ENCODE measurements at regions not wholly inside any gene's neighbourhood (a gene's known extent, or its start where the extent isn't known, plus 50 kb on each side); places are given as distances from the start of the nearest gene placed in this dataset.
"Not testable (repeated sequence)": the region's sequence is repeated elsewhere in the genome, so short reads cannot be mapped to it uniquely, and the experiment has no call there.

- DNase-seq, result no peak
Observed at GRCh38 chr5:118146824-118147223, 841.5 kb downstream of the DTWD2 start.

- DNase-seq, result no peak
Observed at GRCh38 chr5:118144540-118144939, 843.8 kb downstream of the DTWD2 start.

GRCh38 chr5:118139361-118139760, 849.0 kb downstream of the DTWD2 start:
- DNase-seq, result no peak

DNA sequence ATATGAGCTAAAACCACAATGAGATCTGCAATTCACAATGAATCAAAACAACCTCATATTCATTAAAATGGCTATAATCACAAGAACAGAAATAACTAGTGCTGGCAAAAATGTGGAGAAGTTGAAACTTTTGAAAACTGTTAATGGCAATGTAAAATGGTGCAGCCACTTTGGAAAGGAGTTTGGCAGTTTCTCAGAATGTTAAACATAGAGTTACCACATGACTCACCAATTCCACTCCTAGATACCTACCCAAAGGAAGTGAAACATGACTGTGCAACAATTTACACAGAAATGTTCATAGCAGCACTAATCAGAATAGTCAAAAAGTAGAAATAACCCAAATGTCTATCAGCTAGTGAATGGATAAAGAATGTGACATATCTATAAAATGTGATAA, 862.2 kb downstream of the DTWD2 start:
- no peak for DNase-seq

DNA sequence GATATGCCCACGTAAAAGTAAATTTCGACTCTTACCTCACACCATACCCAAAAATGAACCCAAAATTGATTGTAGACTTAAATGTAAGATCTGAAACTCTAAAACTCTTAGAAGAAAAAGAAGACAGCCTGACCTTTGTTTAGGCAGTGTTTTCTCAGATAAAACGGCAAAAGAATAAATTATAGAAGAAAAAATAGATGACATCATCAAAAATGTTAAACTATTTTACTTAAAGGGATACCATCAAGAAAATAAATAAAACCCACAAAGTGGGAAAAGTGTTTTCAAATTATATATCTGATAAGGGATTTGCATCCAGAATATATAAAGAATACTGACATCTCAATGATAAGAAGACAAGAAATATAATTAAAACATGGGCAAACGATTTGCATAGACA, 862.7 kb downstream of the DTWD2 start:
- no peak for DNase-seq

DNA sequence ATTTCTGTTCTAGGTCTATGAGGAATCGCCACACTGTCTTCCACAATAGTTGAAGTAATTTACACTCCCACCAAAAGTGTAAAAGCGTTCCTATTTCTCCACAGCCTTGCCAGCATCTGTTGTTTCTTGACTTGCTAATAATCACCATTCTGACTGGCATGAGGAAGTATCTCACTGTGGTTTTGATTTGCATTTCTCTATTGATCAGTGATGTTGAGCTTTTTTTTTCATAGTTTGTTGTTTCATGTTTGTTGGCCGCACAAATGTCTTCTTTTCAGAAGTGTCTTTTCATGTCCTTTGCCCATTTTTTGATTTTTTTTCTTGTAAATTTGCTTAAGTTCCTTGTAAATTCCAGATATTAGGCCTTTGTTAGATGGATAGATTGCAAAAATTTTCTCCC, 867.1 kb downstream of the DTWD2 start:
- DNase-seq, result no peak

- no peak for DNase-seq
Observed at GRCh38 chr5:118115791-118116190, 872.6 kb downstream of the DTWD2 start.

GRCh38 chr5:118111956-118112355, 876.4 kb downstream of the DTWD2 start:
- DNase-seq, result no peak

DNA sequence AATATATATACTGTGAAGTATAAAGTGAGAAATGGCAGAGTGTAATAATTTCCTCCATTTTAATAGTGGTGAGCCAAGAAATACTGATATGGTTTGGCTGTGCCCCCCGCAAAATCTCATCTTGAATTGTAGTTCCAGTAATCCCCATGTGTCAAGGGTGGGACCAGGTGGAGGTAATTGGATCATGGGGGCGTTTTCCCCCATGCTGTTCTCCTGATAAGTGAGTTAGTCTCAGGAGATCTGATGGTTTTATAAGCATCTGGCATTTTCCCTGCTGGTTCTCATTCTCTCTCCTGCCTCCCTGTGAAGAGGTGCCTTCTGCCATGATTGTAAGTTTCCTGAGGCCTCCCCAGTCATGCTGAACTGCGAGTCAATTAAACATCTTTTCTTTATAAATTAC, 881.1 kb downstream of the DTWD2 start:
- DNase-seq, result not testable (repeated sequence)

- no peak for DNase-seq
Observed at GRCh38 chr5:118098716-118099115, 889.6 kb downstream of the DTWD2 start.

- DNase-seq, result no peak
Observed at GRCh38 chr5:118095115-118095514, 893.2 kb downstream of the DTWD2 start.

DNA sequence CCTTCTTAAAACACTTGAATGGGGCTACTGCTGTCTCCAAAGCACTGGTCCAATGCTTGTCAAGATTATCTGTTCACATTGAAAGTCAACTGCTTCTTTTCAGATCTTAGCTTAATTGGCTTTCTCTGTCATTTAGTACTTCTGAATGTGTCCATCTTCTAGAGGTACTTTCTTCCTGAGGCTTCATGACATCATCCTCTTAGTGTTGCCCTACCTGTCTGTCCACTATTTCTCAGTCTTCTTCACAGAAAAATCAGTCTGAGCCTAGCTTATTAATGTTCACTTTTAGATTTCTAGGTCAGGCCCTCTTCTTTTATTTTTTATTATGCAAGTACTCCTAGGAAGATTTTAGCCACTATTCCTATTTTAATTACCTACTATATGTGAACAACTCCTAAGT, 899.9 kb downstream of the DTWD2 start:
- DNase-seq, result no peak

GRCh38 chr5:118076490-118076889, 911.9 kb downstream of the DTWD2 start:
- DNase-seq, result no peak

DNA sequence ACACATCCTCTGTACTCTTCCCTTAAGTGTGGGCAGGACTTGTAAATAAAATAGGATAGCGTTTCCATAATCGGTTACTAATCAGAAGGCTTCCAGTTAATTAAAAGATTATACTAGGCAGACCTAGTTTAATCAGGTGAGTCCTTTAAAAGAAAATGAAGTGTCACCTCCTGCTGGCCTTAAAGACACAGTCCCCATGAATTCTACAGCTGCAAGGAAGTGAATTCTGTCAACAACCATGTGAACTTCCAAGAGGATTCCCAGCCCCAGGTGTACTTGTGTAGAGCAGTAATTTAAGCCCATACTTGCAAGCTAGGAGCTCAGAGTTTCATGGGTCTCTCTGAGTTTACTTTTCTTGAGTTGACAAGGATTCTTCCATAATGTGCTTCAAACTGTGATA, 918.3 kb downstream of the DTWD2 start:
- no peak for DNase-seq

DNA sequence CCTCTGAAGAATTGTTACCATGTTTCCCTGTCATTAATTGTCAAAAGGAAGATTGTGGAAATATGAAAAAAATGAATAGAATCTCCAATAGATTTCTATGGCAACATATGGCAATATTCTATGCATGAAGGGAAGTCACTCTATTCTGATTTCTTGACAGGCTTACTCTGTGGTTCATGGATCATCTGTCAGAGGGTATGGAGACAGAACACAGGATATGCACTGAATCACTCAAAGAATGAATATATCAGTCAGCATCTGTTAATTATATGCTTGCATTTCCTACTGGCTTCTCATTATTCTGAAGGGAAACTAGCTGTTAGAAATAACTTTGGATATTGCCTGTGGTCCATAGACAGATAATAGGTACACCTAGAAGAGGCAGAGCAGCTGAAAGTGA, 918.9 kb downstream of the DTWD2 start:
- no peak for DNase-seq

- no peak for DNase-seq
Observed at GRCh38 chr5:118068886-118069285, 919.5 kb downstream of the DTWD2 start.

DNA sequence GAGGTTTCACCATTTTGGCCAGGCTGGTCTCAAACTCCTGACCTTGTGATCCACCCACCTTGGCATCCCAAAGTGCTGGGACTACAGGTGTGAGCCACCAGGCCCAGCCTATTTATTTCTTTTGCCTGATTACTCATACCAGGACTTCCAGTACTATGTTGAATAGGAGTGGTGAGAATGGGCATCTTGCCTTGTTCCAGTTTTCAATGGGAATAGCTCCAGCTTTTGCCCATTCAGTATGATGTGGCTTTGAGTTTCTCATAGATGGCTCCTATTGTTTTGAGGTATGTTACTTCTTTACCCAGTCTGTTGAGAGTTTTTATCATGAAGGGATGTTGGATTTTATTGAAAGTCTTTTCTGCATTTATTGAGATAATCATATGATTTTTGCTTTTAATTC, 924.5 kb downstream of the DTWD2 start:
- DNase-seq, result not testable (repeated sequence)

DNA sequence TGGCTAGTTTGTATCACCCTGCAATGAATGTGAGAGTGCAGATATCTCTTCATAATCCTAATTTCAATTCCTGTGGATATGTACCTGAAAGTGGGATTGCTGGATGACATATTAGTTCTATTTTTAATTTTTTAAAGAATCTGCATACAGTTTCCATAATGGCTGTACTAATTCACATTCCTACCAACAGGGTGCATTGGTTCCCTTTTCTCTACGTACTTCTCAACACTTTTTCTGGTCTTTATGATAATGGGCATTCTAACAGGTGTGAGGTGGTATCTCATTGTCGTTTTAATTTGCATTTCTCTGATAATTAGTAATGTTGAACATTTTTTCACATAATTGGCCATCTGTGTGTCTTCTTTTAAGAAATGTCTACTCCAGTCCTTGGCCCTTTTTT, 927.5 kb downstream of the DTWD2 start:
- DNase-seq, result no peak

DNA sequence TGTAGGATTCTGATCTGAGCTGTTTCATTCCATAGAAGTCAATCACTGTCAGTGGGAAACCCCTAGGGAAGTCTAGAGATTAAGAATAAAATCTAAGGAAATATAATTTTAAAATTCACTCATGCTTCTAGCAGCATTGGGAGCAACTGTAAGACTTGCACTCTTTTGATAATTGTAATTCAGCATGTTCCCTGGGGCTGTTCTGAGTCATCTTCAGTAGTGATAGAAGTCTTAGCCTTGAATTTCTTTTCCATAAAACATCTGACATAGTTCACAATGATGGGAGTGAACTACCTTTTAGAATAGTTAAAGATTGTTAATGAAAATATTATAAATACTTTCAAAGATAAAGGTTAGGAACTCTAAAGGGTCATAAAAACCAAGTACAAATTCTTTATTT, 935.8 kb downstream of the DTWD2 start:
- DNase-seq, result no peak

- no peak for DNase-seq
Observed at GRCh38 chr5:118044169-118044568, 944.2 kb downstream of the DTWD2 start.

DNA sequence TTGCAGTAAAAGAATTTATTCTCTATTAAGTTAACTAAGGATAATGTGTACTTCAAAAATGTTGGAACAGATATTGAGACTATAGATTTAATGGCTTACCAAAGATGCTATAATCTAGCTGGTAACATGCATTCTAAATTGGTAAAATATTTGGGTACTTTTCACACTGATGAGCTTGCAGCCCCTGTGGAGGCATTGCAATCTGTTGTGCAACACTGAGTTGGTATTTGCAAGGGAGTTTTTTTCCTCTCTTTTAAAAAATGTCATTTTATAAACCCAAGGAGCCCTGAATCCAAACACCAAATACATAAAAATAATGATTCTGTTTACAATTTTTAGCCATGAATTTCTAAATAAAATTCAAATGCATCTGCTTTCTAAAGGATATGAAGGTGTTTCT, 944.8 kb downstream of the DTWD2 start:
- no peak for DNase-seq

DNA sequence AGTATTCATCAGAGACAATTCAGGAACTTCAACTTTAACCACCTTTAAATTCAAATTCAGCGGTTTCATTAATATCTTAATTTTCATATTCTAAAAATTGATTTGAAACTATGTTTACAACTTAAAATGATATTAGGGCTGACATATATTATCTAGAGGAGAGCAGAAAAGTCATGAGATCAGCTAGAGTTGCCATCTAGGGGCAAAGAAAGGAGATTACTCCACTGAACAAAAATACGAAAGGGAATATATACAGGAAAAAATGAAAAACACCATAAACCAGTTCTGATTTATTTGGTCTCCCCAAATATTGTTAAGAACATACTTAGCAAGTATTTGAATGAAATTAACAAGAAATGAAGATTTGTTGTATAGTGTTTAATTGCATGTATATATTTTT, 946.3 kb downstream of the DTWD2 start:
- no peak for DNase-seq

- DNase-seq, result no peak
Observed at GRCh38 chr5:118040496-118040895, 947.9 kb downstream of the DTWD2 start.

GRCh38 chr5:118033686-118034338, 954.5 kb downstream of the DTWD2 start:
- DNase-seq, result no peak

- DNase-seq, result no peak
Observed at GRCh38 chr5:118029807-118030206, 958.5 kb downstream of the DTWD2 start.

- DNase-seq, result no peak
Observed at GRCh38 chr5:118022062-118022461, 966.3 kb downstream of the DTWD2 start.
